CD4-positive, alpha-beta T cell treated with Interleukin-17A for 4 hours (primary cell): ENCODE measurements at regions not wholly inside any gene's neighbourhood (a gene's known extent, or its start where the extent isn't known, plus 50 kb on each side); places are given as distances from the start of the nearest gene placed in this dataset.

Experiments used
- DNase-seq: peaks from one replicate; pipeline ENCODE4 v3.0.0-alpha.2; 2020; ENCODE audit warnings: mixed read lengths

DNA sequence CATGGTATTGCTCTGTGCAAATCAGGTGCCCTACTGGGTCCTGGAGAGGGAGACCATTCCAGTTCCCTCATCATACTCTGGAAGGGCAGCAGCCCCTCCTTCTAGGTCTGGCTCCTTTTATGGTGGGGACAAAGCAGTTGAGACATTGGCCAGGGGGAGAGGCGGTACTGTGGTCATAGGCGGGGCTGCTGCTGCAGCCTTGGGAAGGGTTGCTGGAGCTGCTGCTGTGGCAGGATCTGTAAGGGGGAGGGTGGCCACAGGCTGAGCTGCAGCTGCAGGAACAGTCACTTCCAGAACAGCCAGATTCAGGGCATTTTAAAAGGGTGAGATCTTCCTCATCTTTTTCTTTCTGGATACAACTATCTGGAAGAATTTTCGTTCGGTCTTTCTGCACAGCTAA, 233.0 kb upstream of the SGCD start:
- DNase-seq: no peak

DNA sequence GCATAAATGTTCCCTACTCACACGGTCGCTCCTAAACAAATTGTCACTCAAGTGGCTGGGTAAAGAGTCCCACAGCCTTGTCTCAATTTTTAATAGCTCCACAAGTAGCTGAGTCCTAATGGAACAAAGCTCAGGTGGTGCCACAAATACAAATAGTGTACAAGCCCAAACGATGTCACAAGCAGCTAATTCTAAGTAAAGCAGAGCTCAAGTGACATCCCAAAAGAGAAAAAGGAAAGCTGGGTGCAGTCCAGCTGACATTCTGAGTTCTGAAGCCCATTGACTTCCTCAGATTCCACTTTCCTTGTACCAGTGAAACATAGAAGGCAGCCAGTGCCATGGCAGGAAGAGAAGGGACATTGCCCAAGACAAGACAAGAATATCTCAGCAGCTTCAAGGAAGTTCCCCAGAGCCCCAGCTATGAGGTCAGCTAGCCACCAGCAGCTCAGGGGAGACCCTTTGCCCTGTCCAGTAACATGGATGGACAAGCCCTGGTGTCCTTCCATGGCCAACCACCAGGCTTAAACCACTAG, 231.2 kb upstream of the SGCD start:
- DNase-seq: no peak

DNA sequence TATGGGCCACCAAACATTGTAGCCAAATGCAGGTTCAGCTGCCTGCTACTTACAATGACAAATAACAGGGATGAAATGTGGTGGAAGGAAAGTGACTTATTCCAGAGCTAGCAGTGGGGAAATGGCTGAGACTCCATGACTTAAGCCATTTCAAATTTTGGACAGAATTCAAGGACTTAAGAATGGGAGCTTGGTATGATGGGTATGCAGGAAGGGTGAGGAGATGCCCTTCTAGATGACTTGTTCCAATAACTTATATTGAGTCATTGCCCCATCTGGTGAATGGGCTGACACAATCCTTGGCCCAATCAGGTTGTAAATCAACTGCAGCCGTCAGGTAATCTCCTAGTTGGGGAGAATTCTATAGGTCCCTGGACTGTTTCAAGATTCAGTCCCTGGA, 230.7 kb upstream of the SGCD start:
- DNase-seq: no peak

- no peak for DNase-seq
Measured at GRCh38 chr5:156103155-156103885, 223.6 kb upstream of the SGCD start.

DNA sequence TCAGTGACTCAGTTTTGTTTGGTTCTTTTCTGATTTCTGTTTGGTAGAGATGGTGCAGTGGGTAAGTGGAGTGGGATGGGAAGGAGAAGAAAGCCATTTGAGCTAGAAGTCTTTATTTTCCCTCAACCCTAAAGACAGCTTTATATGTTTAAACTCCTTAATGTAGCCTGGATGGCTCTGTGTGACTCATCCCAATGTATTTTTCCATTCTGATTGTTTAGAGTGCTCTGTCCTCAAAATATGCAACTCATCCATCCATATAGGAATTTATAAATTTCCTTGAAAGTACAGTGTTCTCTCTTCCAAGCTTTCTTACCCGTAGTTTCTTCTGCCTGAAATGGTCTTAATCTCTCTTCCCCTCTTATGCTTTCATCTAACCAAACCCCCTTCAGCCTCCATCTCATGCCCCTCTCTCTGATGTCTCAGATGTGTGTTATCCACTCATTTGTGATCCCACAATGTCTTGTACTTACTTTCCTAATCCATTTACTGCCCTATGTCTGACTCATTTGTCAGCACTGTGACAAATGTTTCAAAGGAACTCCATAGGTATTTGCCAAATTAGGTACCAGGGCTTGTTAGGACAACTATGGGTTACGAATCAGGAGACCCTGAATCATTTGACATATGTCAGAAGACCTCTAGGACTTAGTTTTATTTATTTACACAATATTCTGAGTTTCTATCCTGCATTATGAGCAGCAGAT, 217.5 kb upstream of the SGCD start:
- DNase-seq: no peak

- DNase-seq: no peak
Measured at GRCh38 chr5:156119692-156120091, 207.3 kb upstream of the SGCD start.

GRCh38 chr5:156120777-156121176, 206.2 kb upstream of the SGCD start:
- DNase-seq: no peak

GRCh38 chr5:156121234-156121633, 205.7 kb upstream of the SGCD start:
- DNase-seq: no peak

GRCh38 chr5:156121882-156122281, 205.1 kb upstream of the SGCD start:
- no peak for DNase-seq

DNA sequence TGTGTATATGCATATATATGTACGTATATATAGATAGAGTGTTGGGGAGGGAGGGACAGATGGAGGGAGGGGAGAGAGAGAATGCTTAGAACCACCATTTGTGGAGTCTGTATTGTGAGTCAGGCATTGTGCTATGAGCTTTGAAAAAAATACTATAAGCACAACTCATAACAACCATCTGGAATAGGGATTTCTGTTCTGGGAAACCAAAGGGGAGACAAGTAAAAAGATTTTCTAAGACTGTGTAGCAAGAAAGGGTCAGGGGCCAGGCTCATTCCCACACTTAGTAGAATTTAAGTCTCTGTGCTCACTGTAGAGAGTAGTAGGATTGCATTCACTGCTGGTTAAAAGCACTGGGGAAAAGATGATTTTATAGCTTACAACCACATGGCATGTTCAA, 202.3 kb upstream of the SGCD start:
- DNase-seq: no peak

DNA sequence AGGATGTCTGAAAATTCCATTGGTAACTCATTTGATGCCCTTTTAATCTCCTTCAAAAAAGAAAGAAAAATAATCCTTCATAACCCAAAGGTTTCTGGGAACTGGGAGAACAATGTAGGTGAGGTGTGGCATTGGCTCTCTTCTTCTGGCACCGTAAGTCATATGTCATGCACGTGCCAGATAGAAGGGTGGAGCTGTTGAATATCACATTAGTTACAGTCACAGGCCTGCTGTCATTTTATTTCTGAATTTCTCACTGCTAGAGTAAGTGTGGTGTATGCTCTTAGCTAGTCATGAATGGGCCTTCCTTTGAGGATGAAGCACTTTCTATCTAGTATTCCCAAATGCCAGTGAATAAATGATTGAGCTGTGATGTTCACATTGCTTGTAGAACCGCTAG, 201.8 kb upstream of the SGCD start:
- DNase-seq: no peak

GRCh38 chr5:156126716-156127115, 200.2 kb upstream of the SGCD start:
- no peak for DNase-seq

DNA sequence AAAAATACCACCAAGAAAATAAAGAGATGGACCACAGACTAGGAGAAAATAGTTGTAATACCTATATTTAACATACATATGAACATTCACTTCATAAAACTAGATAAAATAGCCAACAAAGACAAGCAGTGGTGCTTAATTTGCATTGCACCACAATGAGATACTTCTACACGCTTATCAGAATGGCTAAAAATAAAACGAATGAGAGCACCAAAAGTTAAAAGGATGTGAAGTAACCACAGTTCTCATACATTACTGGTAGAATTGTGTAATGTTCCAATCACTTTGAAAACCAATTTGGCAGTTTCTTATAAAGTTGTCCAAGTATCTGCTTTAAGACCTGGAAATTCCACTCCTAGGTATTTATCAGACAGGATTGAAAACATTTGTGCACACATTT, 198.9 kb upstream of the SGCD start:
- DNase-seq: no peak

DNA sequence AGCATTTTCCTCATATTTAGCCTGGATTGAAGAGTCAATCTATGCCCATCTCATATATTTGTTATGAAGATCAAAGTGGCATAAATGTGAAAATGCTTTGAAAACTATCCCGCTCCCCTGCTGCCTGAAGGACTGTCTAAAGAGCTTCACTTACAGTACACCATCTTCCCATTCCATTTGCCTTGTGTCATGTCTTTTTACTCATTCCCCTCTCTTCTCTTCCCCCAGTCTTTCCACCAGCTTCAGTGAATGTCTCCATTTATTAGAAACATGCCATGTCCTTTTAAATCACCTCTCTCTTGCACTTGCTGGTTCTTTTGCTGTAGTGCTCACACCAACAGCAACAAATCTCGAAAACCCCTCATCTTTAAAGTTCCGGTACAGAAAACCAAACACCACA, 192.7 kb upstream of the SGCD start:
- no peak for DNase-seq

- DNase-seq: no peak
Measured at GRCh38 chr5:156135531-156135930, 191.4 kb upstream of the SGCD start.

DNA sequence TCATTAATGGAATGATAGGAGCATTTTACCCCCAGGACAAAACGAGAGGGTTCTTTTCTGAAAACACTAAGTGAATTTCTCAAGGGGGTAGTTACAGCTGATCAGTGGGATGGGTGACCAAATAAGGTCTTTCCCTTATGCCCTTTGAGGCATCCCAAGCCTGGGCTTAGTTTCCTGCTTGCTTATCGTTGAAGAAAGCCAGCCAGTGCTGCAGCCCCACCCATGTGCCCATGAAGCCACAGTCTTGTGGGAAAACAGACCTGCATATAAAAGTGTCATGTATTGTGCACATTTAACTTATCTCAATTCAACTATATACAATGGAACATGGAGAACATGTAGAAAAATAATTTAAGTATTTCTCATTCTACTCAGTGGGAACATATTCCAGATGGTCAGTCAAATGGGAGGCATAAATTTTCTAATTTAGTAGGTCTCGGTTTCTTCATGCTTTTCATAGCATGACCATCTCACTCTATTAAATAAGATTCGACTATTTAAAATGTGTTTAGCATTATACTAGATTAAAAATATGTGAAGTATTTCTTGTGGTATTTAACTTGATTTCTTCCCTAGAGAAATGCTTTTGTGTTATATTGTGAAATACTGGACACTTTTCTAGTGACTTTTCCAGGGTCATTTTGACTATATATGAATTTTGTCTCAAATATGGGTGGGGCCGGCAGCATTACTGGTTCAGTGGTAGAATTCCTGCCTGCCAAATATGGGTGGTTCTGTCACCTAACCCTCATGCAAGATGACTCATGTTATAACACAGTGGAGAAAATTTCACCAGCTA, 189.7 kb upstream of the SGCD start:
- no peak for DNase-seq

GRCh38 chr5:156142867-156143266, 184.1 kb upstream of the SGCD start:
- no peak for DNase-seq

GRCh38 chr5:156147261-156147943, 179.6 kb upstream of the SGCD start:
- no peak for DNase-seq

GRCh38 chr5:156147944-156148285, 179.0 kb upstream of the SGCD start:
- DNase-seq: no peak

- no peak for DNase-seq
Measured at GRCh38 chr5:156148301-156148700, 178.7 kb upstream of the SGCD start.

GRCh38 chr5:156149213-156149612, 177.8 kb upstream of the SGCD start:
- DNase-seq: no peak

GRCh38 chr5:156153602-156154001, 173.4 kb upstream of the SGCD start:
- no peak for DNase-seq

- DNase-seq: no peak
Measured at GRCh38 chr5:156154757-156155156, 172.2 kb upstream of the SGCD start.
